Stomach (tissue), 4 donors: ENCODE measurements at regions not wholly inside any gene's neighbourhood (a gene's known extent, or its start where the extent isn't known, plus 50 kb on each side); places are given as distances from the start of the nearest gene placed in this dataset.

Experiments used
- EP300 ChIP-seq: sonication (generic); formaldehyde crosslinking; IDR thresholded peaks from one replicate; pipeline ENCODE4 v1.6.1; 2017; ENCODE audit warnings: antibody characterized with exemption
- POLR2A ChIP-seq, 4 donors: fragments of 450-650 bp; IDR thresholded peaks; one replicate each; pipeline ENCODE4 v1.6.1; 2016; ENCODE audit warnings: antibody characterized with exemption in 4 of 4, control low read depth in 2 of 4, mild to moderate bottlenecking in 1 of 4, moderate library complexity in 1 of 4
- POLR2AphosphoS5 ChIP-seq, 3 donors: sonication (generic); formaldehyde crosslinking; IDR thresholded peaks; one replicate each; pipeline ENCODE4 v1.6.1; 2016; ENCODE audit warnings: antibody characterized with exemption in 3 of 3
- TF ChIP-seq, protein P1 (sequence below), 7 experiments: fragments of 450-650 bp in 4 of 7; fragments of 200-600 bp in 3 of 7; sonication (generic) in 3 of 7; IDR thresholded peaks; one replicate each; pipeline ENCODE4 v1.5.1; 2016 to 2019; ENCODE audit warnings: antibody characterized with exemption in 7 of 7, control low read depth in 2 of 7, mild to moderate bottlenecking in 1 of 7

DNA sequence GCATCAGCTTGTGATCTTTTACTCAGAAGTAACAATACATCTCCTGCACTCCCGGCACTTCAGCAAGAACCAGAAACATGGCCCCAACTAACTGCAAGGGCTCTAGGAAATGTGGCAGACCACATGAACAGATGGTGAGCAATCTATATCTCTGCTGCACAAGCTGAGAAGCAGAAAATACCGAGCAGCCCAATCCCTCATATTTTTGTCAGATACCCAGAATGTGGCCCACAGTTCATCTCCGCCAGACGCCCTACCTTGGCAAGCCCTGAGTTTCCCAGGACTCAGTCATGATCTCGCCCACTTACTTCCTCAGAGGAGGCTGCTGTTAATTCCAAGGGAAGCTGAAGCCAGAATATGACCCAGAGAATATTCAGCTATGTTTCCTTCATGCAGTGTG is 63.1 kb upstream of the PHACTR1 start:
- TF ChIP-seq, protein P1, sequence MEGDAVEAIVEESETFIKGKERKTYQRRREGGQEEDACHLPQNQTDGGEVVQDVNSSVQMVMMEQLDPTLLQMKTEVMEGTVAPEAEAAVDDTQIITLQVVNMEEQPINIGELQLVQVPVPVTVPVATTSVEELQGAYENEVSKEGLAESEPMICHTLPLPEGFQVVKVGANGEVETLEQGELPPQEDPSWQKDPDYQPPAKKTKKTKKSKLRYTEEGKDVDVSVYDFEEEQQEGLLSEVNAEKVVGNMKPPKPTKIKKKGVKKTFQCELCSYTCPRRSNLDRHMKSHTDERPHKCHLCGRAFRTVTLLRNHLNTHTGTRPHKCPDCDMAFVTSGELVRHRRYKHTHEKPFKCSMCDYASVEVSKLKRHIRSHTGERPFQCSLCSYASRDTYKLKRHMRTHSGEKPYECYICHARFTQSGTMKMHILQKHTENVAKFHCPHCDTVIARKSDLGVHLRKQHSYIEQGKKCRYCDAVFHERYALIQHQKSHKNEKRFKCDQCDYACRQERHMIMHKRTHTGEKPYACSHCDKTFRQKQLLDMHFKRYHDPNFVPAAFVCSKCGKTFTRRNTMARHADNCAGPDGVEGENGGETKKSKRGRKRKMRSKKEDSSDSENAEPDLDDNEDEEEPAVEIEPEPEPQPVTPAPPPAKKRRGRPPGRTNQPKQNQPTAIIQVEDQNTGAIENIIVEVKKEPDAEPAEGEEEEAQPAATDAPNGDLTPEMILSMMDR (IDR thresholded peaks at IDR 0.05): no peak
- TF ChIP-seq POLR2A (IDR thresholded peaks at IDR 0.05) (no peak), EP300 (no peak), POLR2AphosphoS5 (IDR thresholded peaks at IDR 0.05) (no peak)
